ENCODE measurements at regions not wholly inside any gene's neighbourhood (a gene's known extent, or its start where the extent isn't known, plus 50 kb on each side); places are given as distances from the start of the nearest gene placed in this dataset.

DNA sequence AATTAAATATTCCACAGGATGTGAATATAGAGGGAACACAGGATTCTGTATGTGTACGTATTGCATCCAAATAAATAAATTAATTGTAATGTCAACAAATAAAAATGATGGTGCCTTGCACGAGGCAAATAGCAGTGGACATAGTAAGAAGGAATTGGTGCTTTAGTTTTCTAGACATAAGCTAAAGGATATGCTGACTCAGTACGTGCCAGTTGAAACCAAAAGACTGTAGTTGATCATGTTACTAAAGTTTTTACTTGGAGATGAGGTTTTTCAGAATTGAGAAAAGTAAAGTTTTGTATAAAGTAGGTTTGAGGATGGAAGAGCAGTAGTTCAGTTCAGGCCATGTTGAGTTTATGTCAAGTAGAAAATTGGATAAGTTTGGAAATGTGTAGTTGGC is 807.2 kb downstream of the SLC16A7 start:
- TF ChIP-seq, protein P1, sequence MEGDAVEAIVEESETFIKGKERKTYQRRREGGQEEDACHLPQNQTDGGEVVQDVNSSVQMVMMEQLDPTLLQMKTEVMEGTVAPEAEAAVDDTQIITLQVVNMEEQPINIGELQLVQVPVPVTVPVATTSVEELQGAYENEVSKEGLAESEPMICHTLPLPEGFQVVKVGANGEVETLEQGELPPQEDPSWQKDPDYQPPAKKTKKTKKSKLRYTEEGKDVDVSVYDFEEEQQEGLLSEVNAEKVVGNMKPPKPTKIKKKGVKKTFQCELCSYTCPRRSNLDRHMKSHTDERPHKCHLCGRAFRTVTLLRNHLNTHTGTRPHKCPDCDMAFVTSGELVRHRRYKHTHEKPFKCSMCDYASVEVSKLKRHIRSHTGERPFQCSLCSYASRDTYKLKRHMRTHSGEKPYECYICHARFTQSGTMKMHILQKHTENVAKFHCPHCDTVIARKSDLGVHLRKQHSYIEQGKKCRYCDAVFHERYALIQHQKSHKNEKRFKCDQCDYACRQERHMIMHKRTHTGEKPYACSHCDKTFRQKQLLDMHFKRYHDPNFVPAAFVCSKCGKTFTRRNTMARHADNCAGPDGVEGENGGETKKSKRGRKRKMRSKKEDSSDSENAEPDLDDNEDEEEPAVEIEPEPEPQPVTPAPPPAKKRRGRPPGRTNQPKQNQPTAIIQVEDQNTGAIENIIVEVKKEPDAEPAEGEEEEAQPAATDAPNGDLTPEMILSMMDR (conservative IDR thresholded peaks at IDR 0.05) = no peak
- TF ChIP-seq EZH2 (IDR thresholded peaks at IDR 0.05; ENCODE audit: low read depth) = no peak
